T-helper 17 cell (primary cell): ENCODE measurements at regions not wholly inside any gene's neighbourhood (a gene's known extent, or its start where the extent isn't known, plus 50 kb on each side); places are given as distances from the start of the nearest gene placed in this dataset.

Experiments used
- ATAC-seq: fragments of 150-1000 bp; cut with Tn5 transposase; 2 replicates; pipeline ENCODE4 v1.10.0; 2021; ENCODE audit warnings: mild to moderate bottlenecking, moderate library complexity
- DNase-seq, 3 donors: peaks; one replicate each; pipeline versions ENCODE4 v3.0.0 to v3.0.0-alpha.2; 2020 to 2021
- H3K9me3 ChIP-seq: one replicate; pipeline ENCODE4 v1.7.0; 2013; ENCODE audit warnings: low read length, mild to moderate bottlenecking; ENCODE audit not compliant: control insufficient read depth, poor library complexity, severe bottlenecking
- H3K27ac Mint-ChIP-seq: one replicate; pipeline ENCODE4 v1.8.0; 2022; ENCODE audit warnings: mild to moderate bottlenecking, moderate library complexity, mixed read lengths
- H3K27me3 Mint-ChIP-seq: one replicate; pipeline ENCODE4 v1.8.0; 2022; ENCODE audit warnings: mixed read lengths
- H3K36me3 Mint-ChIP-seq: one replicate; pipeline ENCODE4 v1.8.0; 2022; ENCODE audit warnings: low read depth, mixed read lengths
- H3K4me1 Mint-ChIP-seq: one replicate; pipeline ENCODE4 v1.8.0; 2022; ENCODE audit warnings: mild to moderate bottlenecking, mixed read lengths
- H3K4me3 Mint-ChIP-seq: one replicate; pipeline ENCODE4 v1.8.0; 2022; ENCODE audit warnings: mild to moderate bottlenecking, moderate library complexity, mixed read lengths

- Mint-ChIP-seq H3K27ac (no peak overlapping the region), H3K4me1 (no peaks in the 10 kb centered on the region), H3K36me3 (no peaks in the 10 kb centered on the region), H3K4me3 (no peak overlapping the region), H3K27me3 (peaks cover 29% of the 10 kb centered on the region)
- DNase-seq (no peak), ATAC-seq (no peak)
- no peaks in the 10 kb centered on the region for H3K9me3 ChIP-seq
Observed at GRCh38 chr10:21261842-21262294, 263.6 kb downstream of the SKIDA1 start.

GRCh38 chr10:21260506-21261149 lies 264.9 kb downstream of the SKIDA1 start:
- Mint-ChIP-seq H3K36me3 (no peaks in the 10 kb centered on the region), H3K4me3 (no peak overlapping the region), H3K27ac (no peak overlapping the region), H3K4me1 (no peaks in the 10 kb centered on the region), H3K27me3 (peaks cover 29% of the 10 kb centered on the region)
- H3K9me3 ChIP-seq: no peaks in the 10 kb centered on the region
- DNase-seq (no peak), ATAC-seq (no peak)

- H3K4me3 Mint-ChIP-seq: no peak overlapping the region
- H3K27me3 Mint-ChIP-seq: peaks cover 30% of the 10 kb centered on the region
- no peak overlapping the region for H3K27ac Mint-ChIP-seq
- no peaks in the 10 kb centered on the region for H3K4me1 Mint-ChIP-seq
- DNase-seq (no peak), ATAC-seq (no peak)
- no peaks in the 10 kb centered on the region for H3K36me3 Mint-ChIP-seq
- H3K9me3 ChIP-seq: no peaks in the 10 kb centered on the region
Observed at GRCh38 chr10:21260066-21260465, 265.4 kb downstream of the SKIDA1 start.

- peaks cover 37% of the 10 kb centered on the region for H3K27me3 Mint-ChIP-seq
- no peaks in the 10 kb centered on the region for H3K9me3 ChIP-seq
- H3K36me3 Mint-ChIP-seq: no peaks in the 10 kb centered on the region
- no peak for ATAC-seq
- no peak overlapping the region for H3K4me3 Mint-ChIP-seq
- no peak for DNase-seq
- no peak overlapping the region for H3K27ac Mint-ChIP-seq
- H3K4me1 Mint-ChIP-seq: no peaks in the 10 kb centered on the region
Observed at GRCh38 chr10:21257919-21258318, 267.6 kb downstream of the SKIDA1 start.

- Mint-ChIP-seq H3K36me3 (no peaks in the 10 kb centered on the region), H3K4me3 (no peak overlapping the region), H3K27ac (no peak overlapping the region), H3K4me1 (no peaks in the 10 kb centered on the region), H3K27me3 (peaks cover 30% of the 10 kb centered on the region)
- DNase-seq: no peak
- no peaks in the 10 kb centered on the region for H3K9me3 ChIP-seq
- no peak for ATAC-seq
Observed at GRCh38 chr10:21257191-21257590, 268.3 kb downstream of the SKIDA1 start.

- peaks cover 20% of the 10 kb centered on the region for H3K27me3 Mint-ChIP-seq
- H3K4me3 Mint-ChIP-seq: no peak overlapping the region
- DNase-seq: no peak
- H3K4me1 Mint-ChIP-seq: no peaks in the 10 kb centered on the region
- no peaks in the 10 kb centered on the region for H3K36me3 Mint-ChIP-seq
- no peaks in the 10 kb centered on the region for H3K9me3 ChIP-seq
- ATAC-seq: no peak
- H3K27ac Mint-ChIP-seq: no peak overlapping the region
Observed at GRCh38 chr10:21249435-21249834, 276.0 kb downstream of the SKIDA1 start.

- H3K9me3 ChIP-seq: no peaks in the 10 kb centered on the region
- Mint-ChIP-seq H3K27ac (no peak overlapping the region), H3K36me3 (no peaks in the 10 kb centered on the region), H3K4me1 (no peaks in the 10 kb centered on the region), H3K27me3 (peaks cover 17% of the 10 kb centered on the region), H3K4me3 (no peak overlapping the region)
- DNase-seq (no peak), ATAC-seq (no peak)
Observed at GRCh38 chr10:21247592-21247991, 277.9 kb downstream of the SKIDA1 start.

GRCh38 chr10:21246178-21246577 lies 279.3 kb downstream of the SKIDA1 start:
- Mint-ChIP-seq H3K4me1 (no peaks in the 10 kb centered on the region), H3K27ac (no peak overlapping the region), H3K27me3 (peaks cover 7% of the 10 kb centered on the region), H3K4me3 (no peak overlapping the region), H3K36me3 (no peaks in the 10 kb centered on the region)
- no peak for ATAC-seq
- DNase-seq: no peak
- H3K9me3 ChIP-seq: no peaks in the 10 kb centered on the region

GRCh38 chr10:21243748-21244257 lies 281.7 kb downstream of the SKIDA1 start:
- Mint-ChIP-seq H3K4me1 (no peaks in the 10 kb centered on the region), H3K36me3 (no peaks in the 10 kb centered on the region), H3K27ac (no peak overlapping the region), H3K27me3 (peaks cover 6% of the 10 kb centered on the region), H3K4me3 (no peak overlapping the region)
- ATAC-seq: no peak
- no peaks in the 10 kb centered on the region for H3K9me3 ChIP-seq
- DNase-seq: no peak

GRCh38 chr10:21242915-21243314 lies 282.6 kb downstream of the SKIDA1 start:
- DNase-seq (no peak), ATAC-seq (no peak)
- Mint-ChIP-seq H3K4me1 (no peaks in the 10 kb centered on the region), H3K27ac (no peak overlapping the region), H3K27me3 (peaks cover 6% of the 10 kb centered on the region), H3K4me3 (no peak overlapping the region), H3K36me3 (no peaks in the 10 kb centered on the region)
- H3K9me3 ChIP-seq: no peaks in the 10 kb centered on the region

- Mint-ChIP-seq H3K36me3 (no peaks in the 10 kb centered on the region), H3K4me1 (no peaks in the 10 kb centered on the region), H3K27me3 (peaks cover 8% of the 10 kb centered on the region), H3K27ac (no peak overlapping the region), H3K4me3 (no peak overlapping the region)
- no peaks in the 10 kb centered on the region for H3K9me3 ChIP-seq
- DNase-seq: no peak
- no peak for ATAC-seq
Observed at GRCh38 chr10:21238717-21239116, 286.8 kb downstream of the SKIDA1 start.

- Mint-ChIP-seq H3K4me1 (no peaks in the 10 kb centered on the region), H3K27me3 (peaks cover 8% of the 10 kb centered on the region), H3K4me3 (no peak overlapping the region), H3K27ac (no peak overlapping the region), H3K36me3 (no peaks in the 10 kb centered on the region)
- H3K9me3 ChIP-seq: no peaks in the 10 kb centered on the region
- no peak for DNase-seq
- ATAC-seq: no peak
Observed at GRCh38 chr10:21238044-21238443, 287.4 kb downstream of the SKIDA1 start.

- H3K27ac Mint-ChIP-seq: no peak overlapping the region
- no peak for DNase-seq
- no peak overlapping the region for H3K4me3 Mint-ChIP-seq
- H3K9me3 ChIP-seq: no peaks in the 10 kb centered on the region
- peaks cover 15% of the 10 kb centered on the region for H3K27me3 Mint-ChIP-seq
- no peak for ATAC-seq
- no peaks in the 10 kb centered on the region for H3K36me3 Mint-ChIP-seq
- H3K4me1 Mint-ChIP-seq: no peaks in the 10 kb centered on the region
Observed at GRCh38 chr10:21234761-21235160, 290.7 kb downstream of the SKIDA1 start.

- no peak for ATAC-seq
- Mint-ChIP-seq H3K4me3 (no peak overlapping the region), H3K4me1 (no peaks in the 10 kb centered on the region), H3K36me3 (no peaks in the 10 kb centered on the region), H3K27me3 (peaks cover 17% of the 10 kb centered on the region), H3K27ac (no peak overlapping the region)
- DNase-seq: no peak
- H3K9me3 ChIP-seq: no peaks in the 10 kb centered on the region
Observed at GRCh38 chr10:21230219-21230618, 295.3 kb downstream of the SKIDA1 start.
